Cardiac fibroblast (primary cell): ENCODE measurements at regions not wholly inside any gene's neighbourhood (a gene's known extent, or its start where the extent isn't known, plus 50 kb on each side); places are given as distances from the start of the nearest gene placed in this dataset.

Source experiments
- DNase-seq, 2 donors: peaks; one replicate each; pipeline versions ENCODE4 v3.0.0 to v3.0.0-alpha.2; 2010; ENCODE audit warnings: low read depth in 2 of 2
- H3K4me3 ChIP-seq, 2 donors: replicated peaks in 1 of 2; 1 replicate in 1 of 2; 2 replicates in 1 of 2; pipeline ENCODE4 v1.5.1; 2011; ENCODE audit warnings: low read depth in 2 of 2, low read length in 2 of 2, mild to moderate bottlenecking in 2 of 2, moderate library complexity in 1 of 2
- CTCF ChIP-seq: IDR thresholded peaks from one replicate; pipeline ENCODE4 v1.5.1; 2011; ENCODE audit warnings: low read depth, mild to moderate bottlenecking, low read length, inconsistent platforms

DNA sequence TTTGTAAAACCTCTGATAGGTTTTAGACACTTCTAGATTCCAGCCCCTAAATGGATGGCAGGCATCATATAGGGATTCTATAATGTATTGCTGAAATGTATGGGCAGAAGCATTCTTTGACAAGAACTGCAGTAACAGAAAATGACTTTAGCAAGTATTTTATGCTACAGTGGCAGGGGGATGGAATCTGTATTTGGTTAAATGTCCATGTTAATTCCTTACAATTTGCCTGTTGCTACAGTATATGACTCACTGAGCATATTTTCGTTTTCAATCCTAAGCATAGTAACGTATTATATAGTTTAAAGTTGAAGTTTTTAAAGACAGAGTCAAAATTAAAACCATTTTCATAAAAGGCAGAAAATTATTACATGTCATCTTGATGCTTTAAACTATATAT lies 150.1 kb downstream of the MEX3B start:
- no peak overlapping the region for H3K4me3 ChIP-seq
- DNase-seq: no peak
- no peak for TF ChIP-seq CTCF

DNA sequence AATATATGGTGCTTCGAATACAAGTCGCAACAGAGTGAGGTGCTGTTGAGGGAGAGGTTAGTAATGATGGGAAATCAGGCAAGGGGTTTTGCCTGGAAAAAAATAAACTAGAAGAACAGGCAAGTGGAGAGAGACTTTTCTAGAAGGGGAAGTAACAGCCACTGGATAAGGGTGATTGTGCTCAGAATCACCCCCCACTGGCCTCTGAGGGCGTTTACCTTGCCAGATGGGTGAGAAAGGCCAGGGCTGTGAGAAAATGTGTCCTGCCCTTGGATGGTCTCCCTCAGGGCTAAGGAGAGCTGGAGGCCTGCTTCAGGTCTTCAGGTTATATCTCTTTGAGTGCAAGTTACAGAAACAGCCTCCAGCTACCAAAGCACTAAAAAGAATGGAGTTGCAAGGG lies 151.8 kb downstream of the MEX3B start:
- TF ChIP-seq CTCF: no peak
- no peak for DNase-seq
- H3K4me3 ChIP-seq: no peak overlapping the region

DNA sequence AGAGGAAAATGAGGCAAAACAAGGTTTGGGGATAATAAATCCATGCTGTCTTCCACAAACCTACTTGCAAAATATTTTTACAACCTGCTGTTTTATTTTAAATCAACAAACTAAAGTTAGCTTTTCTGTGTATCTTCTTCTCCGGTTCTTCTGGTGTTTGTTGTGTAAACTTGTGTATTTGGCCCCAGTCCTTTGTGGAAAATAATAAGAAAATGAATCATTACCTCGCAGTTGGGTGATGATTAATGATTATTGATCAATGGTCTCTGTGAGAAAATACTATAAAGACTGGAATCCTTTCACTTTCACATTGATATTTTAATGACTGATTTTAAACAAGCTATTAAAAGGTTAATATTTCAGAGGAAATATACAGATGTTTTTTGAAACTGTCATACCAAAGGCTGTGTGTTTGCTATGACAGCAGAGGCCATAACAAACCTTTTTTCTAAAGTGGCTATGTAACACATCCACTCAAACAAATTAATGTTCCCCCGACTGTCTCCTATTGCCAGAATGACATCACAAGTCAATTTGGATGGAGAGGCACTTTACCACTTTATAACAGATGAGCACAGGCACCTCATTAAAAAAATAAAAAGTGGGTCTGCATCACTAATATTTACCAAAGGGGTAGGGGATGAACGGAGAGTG lies 152.5 kb downstream of the MEX3B start:
- no peak for TF ChIP-seq CTCF
- H3K4me3 ChIP-seq: no peak overlapping the region
- DNase-seq: no peak

DNA sequence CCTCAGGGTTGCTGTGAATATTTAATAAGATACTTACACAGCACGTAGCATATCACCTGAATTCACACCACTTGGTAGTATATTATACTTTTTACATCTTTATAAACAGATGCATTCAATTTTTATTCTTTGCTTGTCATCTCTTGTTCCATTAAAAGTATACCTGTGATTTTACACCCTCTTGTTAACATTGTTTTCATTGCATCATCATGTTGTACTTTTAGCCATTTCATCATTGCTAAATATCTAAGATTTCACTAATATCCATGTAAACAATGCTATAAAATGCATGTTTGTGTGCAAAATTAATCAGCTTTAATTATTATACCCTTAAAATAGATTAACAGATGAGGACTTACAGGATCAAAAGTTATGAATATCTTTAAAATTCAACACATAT lies 155.3 kb downstream of the MEX3B start:
- no peak for DNase-seq
- H3K4me3 ChIP-seq: no peak overlapping the region
- TF ChIP-seq CTCF: no peak

DNA sequence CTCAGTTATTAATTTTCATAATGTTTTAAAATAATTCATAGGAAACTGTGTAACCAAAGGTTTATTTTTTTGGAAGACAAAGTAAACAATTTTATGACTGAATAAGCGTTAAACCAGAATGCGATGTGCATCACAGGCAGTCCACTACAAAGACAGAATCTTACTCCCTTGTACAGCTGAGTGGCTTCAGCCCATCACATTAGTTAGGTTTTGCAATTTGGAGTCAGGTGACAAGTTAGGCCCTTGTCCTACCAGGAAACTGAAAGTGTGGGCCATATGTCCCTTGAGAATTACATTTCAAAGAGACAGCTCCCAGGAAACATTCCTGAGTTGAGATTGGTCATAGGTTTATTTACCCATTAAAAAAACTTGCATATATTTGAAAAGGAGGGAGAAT lies 156.3 kb downstream of the MEX3B start:
- H3K4me3 ChIP-seq: no peak overlapping the region
- DNase-seq: peak in 1 of 2 donors; percentile 4
- no peak for TF ChIP-seq CTCF

GRCh38 chr15:81888748-81889484 lies 156.9 kb downstream of the MEX3B start:
- TF ChIP-seq CTCF: no peak
- no peak overlapping the region for H3K4me3 ChIP-seq
- DNase-seq: peak; percentile 35 to 47
